ENCODE measurements at regions not wholly inside any gene's neighbourhood (a gene's known extent, or its start where the extent isn't known, plus 50 kb on each side); places are given as distances from the start of the nearest gene placed in this dataset.
"Not testable (repeated sequence)": the region's sequence is repeated elsewhere in the genome, so short reads cannot be mapped to it uniquely, and the experiment has no call there.

- H3K27ac ChIP-seq (ENCODE audit: low read depth, low read length, poor library complexity, severe bottlenecking); H3K27me3 ChIP-seq (replicated peaks; ENCODE audit: insufficient read depth, low read depth, low read length, poor library complexity); H3K4me1 ChIP-seq (ENCODE audit: insufficient read depth, low read length, poor library complexity, severe bottlenecking); H3K9me3 ChIP-seq (ENCODE audit: low read depth, low read length, poor library complexity, severe bottlenecking); intact Hi-C loops (cut with micrococcal nuclease; ENCODE audit: unreplicated experiment); DNase-seq (ENCODE audit: low spot score); POLR2A ChIA-PET (ENCODE audit: low non-redundant PET); H3K36me3 ChIP-seq (ENCODE audit: insufficient read depth, low read length, poor library complexity, severe bottlenecking); H3K4me3 ChIP-seq (ENCODE audit: low read depth, low read length, poor library complexity, severe bottlenecking); BruUV-seq (replicated peaks): not testable (repeated sequence)
- CTCF ChIA-PET: interaction anchor here (1.9 kb wide), 1 partner anchor 11 kb away, joined by 7 read pairs; no protein-coding TSS in a partner anchor
- TF ChIP-seq, protein P1, sequence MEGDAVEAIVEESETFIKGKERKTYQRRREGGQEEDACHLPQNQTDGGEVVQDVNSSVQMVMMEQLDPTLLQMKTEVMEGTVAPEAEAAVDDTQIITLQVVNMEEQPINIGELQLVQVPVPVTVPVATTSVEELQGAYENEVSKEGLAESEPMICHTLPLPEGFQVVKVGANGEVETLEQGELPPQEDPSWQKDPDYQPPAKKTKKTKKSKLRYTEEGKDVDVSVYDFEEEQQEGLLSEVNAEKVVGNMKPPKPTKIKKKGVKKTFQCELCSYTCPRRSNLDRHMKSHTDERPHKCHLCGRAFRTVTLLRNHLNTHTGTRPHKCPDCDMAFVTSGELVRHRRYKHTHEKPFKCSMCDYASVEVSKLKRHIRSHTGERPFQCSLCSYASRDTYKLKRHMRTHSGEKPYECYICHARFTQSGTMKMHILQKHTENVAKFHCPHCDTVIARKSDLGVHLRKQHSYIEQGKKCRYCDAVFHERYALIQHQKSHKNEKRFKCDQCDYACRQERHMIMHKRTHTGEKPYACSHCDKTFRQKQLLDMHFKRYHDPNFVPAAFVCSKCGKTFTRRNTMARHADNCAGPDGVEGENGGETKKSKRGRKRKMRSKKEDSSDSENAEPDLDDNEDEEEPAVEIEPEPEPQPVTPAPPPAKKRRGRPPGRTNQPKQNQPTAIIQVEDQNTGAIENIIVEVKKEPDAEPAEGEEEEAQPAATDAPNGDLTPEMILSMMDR (conservative IDR thresholded peaks at IDR 0.05; ENCODE audit: low read depth, low read length): 0 out of 2 replicates have a peak, but pooled peaks have one; percentile 10
These were observed 209.3 kb upstream of the PRSS58 start for GRCh38 chr7:142467056-142467655.

- Histone ChIP-seq H3K36me3 (ENCODE audit: insufficient read depth, low read length, poor library complexity, severe bottlenecking) (no peaks in the 10 kb centered on the region), H3K27me3 (replicated peaks; ENCODE audit: insufficient read depth, low read depth, low read length, poor library complexity) (peaks cover 18% of the 10 kb centered on the region), H3K9me3 (ENCODE audit: low read depth, low read length, poor library complexity, severe bottlenecking) (no peaks in the 10 kb centered on the region), H3K4me1 (ENCODE audit: insufficient read depth, low read length, poor library complexity, severe bottlenecking) (no peaks in the 10 kb centered on the region), H3K4me3 (ENCODE audit: low read depth, low read length, poor library complexity, severe bottlenecking) (no peak overlapping the region), H3K27ac (ENCODE audit: low read depth, low read length, poor library complexity, severe bottlenecking) (no peak overlapping the region)
- CTCF ChIA-PET: interaction anchor here (0.6 kb wide), 1 partner anchor 26 kb away, joined by 3 read pairs; no protein-coding TSS in a partner anchor
- no peak for DNase-seq (ENCODE audit: low spot score)
- POLR2A ChIA-PET (ENCODE audit: low non-redundant PET): no interaction called here
- no peak for TF ChIP-seq EZH2 (IDR thresholded peaks at IDR 0.05; ENCODE audit: borderline replicate concordance, low read depth, low read length, poor library complexity, severe bottlenecking)
- TF ChIP-seq, protein P1 (conservative IDR thresholded peaks at IDR 0.05; ENCODE audit: low read depth, low read length): no peak
- no TSS peak for BruUV-seq (replicated peaks)
- intact Hi-C loops (cut with micrococcal nuclease; ENCODE audit: unreplicated experiment): no loop called here
These were observed 205.6 kb upstream of the PRSS58 start for GRCh38 chr7:142463401-142463850.

DNA sequence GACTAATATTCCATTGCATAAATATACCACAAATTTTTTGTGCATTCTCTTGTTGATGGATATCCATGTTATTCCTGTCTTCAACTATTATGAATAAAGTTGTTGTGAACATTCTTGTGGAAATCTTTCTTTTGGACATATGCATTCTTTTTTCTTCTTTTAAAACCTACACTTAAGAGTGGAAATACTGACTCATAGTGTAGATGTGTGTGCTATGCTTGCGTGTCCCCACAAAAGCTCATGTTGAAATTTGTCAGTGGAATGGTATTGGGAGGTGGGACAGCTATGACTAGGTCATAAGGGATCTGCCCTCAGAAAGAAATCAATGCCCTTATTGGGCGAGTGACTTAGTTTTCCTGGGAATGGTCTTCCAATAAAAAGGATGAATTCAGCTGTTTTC is 203.6 kb upstream of the PRSS58 start:
- no TSS peak for BruUV-seq (replicated peaks)

More for the DNA sequence above, 203.6 kb upstream of the PRSS58 start:
- Histone ChIP-seq H3K36me3 (ENCODE audit: insufficient read depth, low read length, poor library complexity, severe bottlenecking) (no peaks in the 10 kb centered on the region), H3K27me3 (replicated peaks; ENCODE audit: insufficient read depth, low read depth, low read length, poor library complexity) (peaks cover 18% of the 10 kb centered on the region), H3K4me1 (ENCODE audit: insufficient read depth, low read length, poor library complexity, severe bottlenecking) (no peaks in the 10 kb centered on the region), H3K27ac (ENCODE audit: low read depth, low read length, poor library complexity, severe bottlenecking) (no peak overlapping the region), H3K9me3 (ENCODE audit: low read depth, low read length, poor library complexity, severe bottlenecking) (no peaks in the 10 kb centered on the region), H3K4me3 (ENCODE audit: low read depth, low read length, poor library complexity, severe bottlenecking) (no peak overlapping the region)
- ChIA-PET CTCF (no interaction called here), POLR2A (ENCODE audit: low non-redundant PET) (no interaction called here)
- DNase-seq (ENCODE audit: low spot score): no peak
- TF ChIP-seq EZH2 (IDR thresholded peaks at IDR 0.05; ENCODE audit: borderline replicate concordance, low read depth, low read length, poor library complexity, severe bottlenecking): no peak
- TF ChIP-seq, protein P1 (conservative IDR thresholded peaks at IDR 0.05; ENCODE audit: low read depth, low read length): no peak
- intact Hi-C loops (cut with micrococcal nuclease; ENCODE audit: unreplicated experiment): no loop called here
